ENCODE measurements at regions not wholly inside any gene's neighbourhood (a gene's known extent, or its start where the extent isn't known, plus 50 kb on each side); places are given as distances from the start of the nearest gene placed in this dataset.

DNA sequence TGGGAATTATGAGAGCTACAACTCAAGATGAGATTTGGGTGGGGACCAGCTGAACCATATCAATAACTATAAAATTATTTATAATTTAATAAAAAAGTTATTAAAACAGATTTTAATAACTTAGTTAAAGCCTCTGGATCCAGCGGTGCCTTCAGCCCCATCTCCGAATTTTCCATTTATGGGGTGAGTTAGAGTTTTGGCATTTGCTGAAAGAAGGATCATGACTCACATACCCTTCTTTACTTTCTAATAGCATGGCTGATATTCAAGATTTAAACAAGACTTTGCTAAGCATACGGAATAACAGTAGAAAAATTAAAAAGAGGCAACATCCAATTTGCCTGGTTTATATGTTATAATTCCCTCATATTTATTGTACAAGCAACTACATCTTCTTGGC lies 94.5 kb downstream of the RDH14 start:
- TF ChIP-seq, protein P1, sequence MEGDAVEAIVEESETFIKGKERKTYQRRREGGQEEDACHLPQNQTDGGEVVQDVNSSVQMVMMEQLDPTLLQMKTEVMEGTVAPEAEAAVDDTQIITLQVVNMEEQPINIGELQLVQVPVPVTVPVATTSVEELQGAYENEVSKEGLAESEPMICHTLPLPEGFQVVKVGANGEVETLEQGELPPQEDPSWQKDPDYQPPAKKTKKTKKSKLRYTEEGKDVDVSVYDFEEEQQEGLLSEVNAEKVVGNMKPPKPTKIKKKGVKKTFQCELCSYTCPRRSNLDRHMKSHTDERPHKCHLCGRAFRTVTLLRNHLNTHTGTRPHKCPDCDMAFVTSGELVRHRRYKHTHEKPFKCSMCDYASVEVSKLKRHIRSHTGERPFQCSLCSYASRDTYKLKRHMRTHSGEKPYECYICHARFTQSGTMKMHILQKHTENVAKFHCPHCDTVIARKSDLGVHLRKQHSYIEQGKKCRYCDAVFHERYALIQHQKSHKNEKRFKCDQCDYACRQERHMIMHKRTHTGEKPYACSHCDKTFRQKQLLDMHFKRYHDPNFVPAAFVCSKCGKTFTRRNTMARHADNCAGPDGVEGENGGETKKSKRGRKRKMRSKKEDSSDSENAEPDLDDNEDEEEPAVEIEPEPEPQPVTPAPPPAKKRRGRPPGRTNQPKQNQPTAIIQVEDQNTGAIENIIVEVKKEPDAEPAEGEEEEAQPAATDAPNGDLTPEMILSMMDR (IDR thresholded peaks at IDR 0.05): no peak
- no peak for TF ChIP-seq EZH2 (IDR thresholded peaks at IDR 0.05; ENCODE audit: borderline replicate concordance, insufficient read depth, low read depth, low read length, poor library complexity, severe bottlenecking)

Measured in B cell (primary cell).